Loucy (cell line): ENCODE measurements at regions not wholly inside any gene's neighbourhood (a gene's known extent, or its start where the extent isn't known, plus 50 kb on each side); places are given as distances from the start of the nearest gene placed in this dataset.

ENCODE experiments used
- EZH2phosphoT487 ChIP-seq: fragments of 200-600 bp; IDR thresholded peaks from 2 replicates; pipeline ENCODE4 v1.6.1; 2018; ENCODE audit warnings: antibody characterized with exemption, mild to moderate bottlenecking, moderate library complexity, borderline replicate concordance
- TF ChIP-seq, protein P1 (sequence below): fragments of 200-600 bp; sonication (generic); conservative IDR thresholded peaks from 2 replicates; pipeline ENCODE4 v1.5.1; 2014; ENCODE audit warnings: mild to moderate bottlenecking, antibody characterized with exemption, low read length

DNA sequence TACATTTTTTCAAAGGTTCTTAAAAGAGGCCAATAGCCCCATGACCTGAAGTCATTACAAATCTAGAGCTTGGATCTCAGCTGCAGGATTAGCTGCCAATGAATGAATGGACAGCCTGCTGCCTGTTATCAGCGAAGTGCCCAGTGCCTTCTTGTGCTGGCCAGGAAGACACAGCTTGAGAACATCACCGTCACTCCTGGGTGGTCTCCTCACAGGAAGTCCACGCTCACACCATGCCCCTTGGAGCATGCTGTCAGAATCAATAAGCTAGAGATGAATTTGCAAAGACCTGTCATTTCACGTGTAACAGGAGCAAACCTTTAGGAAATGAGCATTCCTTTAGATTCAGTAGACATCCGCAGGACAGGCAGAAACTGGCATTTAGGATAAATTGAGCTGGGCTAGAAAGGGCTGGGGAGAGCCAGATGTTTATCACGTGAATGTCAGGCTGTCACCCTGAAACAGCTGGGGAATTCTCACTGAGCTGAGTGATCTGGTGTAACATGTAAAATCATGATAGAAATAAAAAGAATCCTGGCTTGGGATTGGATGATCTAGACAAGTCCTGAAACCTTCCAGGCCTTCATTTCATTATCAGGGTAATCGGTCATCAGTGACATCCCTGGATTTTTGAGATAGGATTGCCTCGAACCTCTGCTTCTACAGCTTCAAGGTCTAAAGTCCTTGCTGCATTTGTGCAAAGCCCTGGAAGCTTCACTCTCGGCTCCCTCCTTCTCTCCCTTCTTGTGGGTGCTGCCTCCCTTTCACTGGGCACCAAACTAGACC is 49.9 kb upstream of the MEDAG start:
- TF ChIP-seq, protein P1, sequence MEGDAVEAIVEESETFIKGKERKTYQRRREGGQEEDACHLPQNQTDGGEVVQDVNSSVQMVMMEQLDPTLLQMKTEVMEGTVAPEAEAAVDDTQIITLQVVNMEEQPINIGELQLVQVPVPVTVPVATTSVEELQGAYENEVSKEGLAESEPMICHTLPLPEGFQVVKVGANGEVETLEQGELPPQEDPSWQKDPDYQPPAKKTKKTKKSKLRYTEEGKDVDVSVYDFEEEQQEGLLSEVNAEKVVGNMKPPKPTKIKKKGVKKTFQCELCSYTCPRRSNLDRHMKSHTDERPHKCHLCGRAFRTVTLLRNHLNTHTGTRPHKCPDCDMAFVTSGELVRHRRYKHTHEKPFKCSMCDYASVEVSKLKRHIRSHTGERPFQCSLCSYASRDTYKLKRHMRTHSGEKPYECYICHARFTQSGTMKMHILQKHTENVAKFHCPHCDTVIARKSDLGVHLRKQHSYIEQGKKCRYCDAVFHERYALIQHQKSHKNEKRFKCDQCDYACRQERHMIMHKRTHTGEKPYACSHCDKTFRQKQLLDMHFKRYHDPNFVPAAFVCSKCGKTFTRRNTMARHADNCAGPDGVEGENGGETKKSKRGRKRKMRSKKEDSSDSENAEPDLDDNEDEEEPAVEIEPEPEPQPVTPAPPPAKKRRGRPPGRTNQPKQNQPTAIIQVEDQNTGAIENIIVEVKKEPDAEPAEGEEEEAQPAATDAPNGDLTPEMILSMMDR: no peak
- no peak for TF ChIP-seq EZH2phosphoT487
